ENCODE measurements at regions not wholly inside any gene's neighbourhood (a gene's known extent, or its start where the extent isn't known, plus 50 kb on each side); places are given as distances from the start of the nearest gene placed in this dataset.

GRCh38 chr10:78199005-78199725 is 165.5 kb downstream of the RPS24 start:
- TF ChIP-seq EZH2 (IDR thresholded peaks at IDR 0.05) (no peak), CTCF (IDR thresholded peaks at IDR 0.05 in 2 of 3, conservative IDR thresholded peaks at IDR 0.05 in 1 of 3; ENCODE audit: borderline replicate concordance in 1 of 3, insufficient read depth in 1 of 3, low read depth in 2 of 3, low read length in 2 of 3) (no peak), ZBTB33 (IDR thresholded peaks at IDR 0.05; ENCODE audit: extremely low read depth, insufficient replicate concordance, low read length) (no peak)

Measured in HCT116 (cell line).